ENCODE measurements at regions not wholly inside any gene's neighbourhood (a gene's known extent, or its start where the extent isn't known, plus 50 kb on each side); places are given as distances from the start of the nearest gene placed in this dataset.
"Not testable (repeated sequence)": the region's sequence is repeated elsewhere in the genome, so short reads cannot be mapped to it uniquely, and the experiment has no call there.

DNA sequence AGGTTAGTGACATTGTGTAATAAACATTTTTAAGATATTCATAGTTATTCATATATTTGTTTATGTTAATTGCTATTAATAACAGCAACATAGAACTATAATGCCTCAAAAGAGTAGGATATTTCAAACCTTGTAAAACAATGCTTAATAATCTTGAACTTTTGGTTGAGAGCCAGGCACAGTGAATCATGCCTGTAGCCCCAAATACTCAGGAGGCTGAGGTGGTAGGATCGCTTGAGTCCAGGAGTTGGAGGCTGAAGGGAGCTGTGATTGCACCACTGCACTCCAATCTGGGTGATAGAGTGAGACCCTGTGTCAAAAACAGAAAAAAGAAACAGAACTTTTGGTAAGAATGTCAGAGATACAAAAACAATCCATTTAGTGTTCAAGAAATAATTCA, 213.9 kb upstream of the SLITRK1 start:
- no peak for DNase-seq

DNA sequence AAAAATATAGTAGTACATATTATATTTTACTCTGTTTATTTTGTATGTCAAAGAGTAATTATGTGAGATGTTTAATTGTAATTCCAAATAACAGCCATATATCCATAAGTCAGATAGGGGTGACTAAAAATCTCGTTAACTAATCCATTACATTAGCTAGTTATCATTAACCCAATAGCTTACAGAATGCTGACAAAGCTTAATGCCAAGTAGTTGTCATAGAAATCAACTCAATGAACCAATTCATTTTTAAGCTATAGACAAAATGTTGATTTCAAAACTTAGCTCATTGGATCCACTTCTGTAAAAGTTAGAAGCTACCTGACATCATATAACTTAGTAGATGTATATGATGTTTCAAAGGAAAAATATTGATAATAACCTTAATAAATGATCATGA, 206.7 kb upstream of the SLITRK1 start:
- no peak for DNase-seq

DNA sequence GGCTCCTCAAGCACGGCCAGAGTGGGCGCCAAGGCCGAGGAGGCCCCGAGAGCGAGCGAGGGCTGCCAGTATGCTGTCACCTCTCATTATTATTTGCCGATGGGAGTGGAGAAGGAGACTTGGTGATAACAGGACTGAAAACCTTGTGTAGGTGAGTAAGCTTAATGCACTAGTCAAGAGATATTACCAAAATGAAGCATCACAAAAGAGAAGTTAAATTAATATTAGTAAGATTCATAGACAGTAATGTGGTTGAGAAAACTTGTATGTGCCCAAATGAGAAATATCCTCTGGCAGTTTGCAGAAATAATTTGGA, 204.5 kb upstream of the SLITRK1 start:
- DNase-seq: no peak

DNA sequence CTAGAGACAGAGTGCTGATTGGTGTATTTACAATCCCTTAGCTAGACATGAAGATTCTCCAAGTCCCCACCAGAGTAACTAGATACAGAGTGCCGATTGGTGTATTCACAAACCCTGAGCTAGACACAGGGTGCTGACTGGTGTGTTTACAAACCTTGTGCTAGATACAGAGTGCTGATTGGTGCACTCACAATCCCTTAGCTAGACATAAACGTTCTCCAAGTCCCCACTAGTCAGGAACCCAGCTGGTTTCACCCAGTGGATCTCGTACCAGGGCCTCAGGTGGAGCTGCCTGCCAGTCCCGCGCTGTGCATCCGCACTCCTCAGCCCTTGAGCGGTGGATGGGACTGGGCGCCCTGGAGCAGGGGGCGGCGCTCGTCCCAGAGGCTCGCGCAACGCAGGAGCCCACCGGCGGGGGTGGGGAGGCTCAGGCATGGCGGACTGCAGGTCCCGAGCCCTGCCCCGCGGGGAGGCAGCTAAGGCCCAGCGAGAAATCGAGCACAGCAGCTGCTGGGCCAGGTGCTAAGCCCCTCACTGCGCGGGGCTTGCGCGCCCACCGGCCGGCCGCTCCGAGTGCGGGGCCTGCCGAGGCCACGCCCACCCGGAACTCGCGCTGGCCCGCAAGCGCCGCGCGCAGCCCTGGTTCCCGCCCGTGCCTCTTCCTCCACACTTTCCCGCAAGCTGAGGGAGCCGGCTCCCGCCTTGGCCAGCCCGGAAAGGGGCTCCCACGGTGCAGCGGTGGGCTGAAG, 204.0 kb upstream of the SLITRK1 start:
- DNase-seq: not testable (repeated sequence)

DNA sequence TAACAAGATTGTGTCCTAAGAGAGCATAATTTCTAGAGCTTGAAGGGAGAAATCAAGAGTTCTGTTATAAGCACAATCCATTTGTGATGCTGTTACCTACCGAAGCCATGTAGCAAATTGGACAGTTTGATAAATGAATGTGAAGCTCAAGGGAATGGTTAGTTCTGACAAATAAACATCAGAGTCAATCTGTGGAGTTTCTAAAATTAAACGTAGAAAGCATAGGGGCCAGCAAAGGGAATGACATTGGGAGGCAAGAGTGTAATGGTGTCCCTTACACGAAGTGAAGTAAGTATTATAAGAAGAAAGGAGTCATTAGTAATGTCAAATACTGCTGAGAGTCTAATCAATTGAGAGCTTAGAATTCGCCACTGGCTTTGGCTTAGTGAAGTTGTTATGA, 200.2 kb upstream of the SLITRK1 start:
- no peak for DNase-seq

DNA sequence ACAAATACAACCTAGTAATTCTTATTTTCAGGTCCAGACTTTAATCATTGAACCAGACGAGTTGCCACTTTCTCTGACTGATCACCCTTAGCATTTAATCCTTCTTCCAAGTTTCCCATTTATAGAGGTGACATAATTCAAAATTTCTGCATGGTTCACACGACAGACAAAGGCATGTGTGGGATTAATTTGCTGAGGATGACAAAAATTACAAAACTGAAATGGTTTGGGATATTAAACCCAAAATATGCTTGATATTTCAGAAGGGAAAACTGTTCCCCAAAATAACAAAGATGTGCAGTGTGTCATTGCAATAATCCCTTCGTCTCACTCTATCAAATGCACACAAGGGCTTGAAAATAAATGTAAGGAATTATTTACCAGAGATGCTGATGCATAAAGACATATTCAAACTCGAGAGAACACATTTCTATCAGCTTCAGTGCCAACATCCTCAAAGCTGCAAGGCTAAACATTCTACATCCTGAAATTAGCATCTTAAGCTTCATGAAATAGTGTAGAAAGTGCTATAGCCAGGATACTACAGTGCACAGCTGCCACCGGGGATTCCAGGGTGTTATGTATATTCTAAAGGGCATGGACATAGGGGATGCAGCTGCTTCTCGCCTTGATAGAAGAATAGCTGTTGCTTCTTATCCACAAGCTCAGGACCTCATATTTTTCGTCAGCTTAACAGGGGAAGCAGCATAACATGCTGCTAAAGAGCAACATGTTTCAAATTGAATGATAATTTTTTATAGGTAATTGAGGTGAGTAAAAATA, 198.7 kb upstream of the SLITRK1 start:
- DNase-seq: no peak

DNA sequence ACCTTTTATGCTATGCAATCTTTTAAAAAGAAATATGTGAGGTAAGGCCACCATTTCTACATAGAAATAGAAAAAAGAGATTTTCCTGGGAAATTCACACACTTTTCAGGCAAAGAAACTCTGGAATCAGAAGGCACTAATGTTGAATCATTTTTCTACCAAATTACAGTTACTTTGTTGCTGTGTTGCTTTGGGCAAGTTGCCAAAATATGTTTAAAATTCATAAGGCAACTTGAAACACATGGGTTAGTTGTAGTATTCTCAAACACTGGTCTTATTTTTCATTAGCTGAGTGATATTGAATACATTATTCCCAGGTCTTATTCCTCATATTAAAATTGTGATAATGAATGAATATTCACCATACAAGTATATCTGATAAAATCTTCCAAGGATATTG, 195.0 kb upstream of the SLITRK1 start:
- DNase-seq: no peak

DNA sequence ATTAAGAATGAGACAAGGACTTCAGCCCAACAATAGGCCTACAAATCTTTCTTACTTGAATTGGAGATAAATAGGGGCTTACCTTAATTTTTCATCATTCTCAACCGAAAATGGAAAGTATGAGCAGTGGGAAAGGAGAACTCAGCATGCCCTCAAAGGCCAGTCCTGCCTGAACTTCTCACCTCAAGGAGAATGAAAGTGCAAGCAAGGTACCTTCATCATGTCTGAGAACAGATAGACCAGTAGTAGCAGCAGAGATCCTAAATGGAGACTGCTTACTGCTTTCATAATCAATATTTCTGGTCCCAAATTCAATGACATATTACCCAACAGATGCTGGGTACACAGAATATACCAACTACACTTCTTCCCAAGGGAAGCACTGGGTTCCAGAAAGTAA, 194.0 kb upstream of the SLITRK1 start:
- DNase-seq: no peak

DNA sequence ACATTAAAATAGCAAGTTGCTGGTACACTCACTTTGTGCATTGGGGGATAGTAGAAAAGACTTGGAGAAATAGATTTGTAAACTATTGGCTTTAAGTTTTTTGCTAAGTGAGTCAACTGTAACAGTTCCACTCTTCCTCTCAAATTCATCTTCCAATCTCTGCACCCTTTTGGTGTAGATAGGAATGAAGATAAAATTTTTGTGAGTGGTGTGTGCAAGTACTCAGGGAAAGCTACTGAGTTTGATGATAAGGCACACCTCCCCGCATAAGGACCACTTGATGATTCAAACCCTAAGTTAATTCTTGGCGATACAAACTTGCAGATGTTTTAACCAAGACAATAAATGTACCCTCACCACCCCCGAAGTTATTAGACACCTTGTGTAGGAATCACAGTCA, 168.3 kb upstream of the SLITRK1 start:
- no peak for DNase-seq

DNA sequence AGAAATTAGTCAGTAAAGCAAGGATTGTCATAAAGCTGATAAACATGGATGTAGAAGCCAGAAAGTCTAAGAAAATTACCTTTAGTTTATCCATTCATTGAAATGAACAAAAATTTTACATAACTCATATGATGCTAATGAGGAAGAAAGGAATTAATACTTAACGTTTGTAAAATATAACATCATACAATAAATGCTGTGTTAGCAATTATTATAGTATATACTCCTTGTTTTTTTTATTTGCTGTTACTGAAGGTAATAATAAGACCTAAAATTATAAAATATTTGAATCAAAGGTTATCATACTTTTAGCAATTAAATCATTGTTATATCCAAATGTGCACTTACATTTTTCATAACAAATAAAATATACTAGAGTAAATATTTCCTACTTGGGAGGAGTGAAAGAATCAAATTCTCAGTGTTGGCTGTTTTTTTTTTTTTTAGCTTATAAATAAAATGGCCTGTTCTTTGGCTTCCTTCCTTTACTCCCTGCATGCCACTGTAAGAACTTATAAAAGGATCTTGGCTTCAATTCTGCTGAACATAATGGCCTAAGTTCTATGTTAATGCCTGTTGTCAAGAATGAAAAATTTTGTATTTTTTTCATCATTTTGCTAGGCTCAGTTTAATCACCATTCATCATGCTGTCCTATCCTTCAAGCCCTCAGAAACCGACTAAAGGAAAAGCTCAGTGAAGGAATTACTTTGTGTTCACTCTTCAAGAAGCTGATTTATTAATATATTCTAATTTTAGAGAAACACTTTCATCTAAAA, 167.4 kb upstream of the SLITRK1 start:
- DNase-seq: no peak

DNA sequence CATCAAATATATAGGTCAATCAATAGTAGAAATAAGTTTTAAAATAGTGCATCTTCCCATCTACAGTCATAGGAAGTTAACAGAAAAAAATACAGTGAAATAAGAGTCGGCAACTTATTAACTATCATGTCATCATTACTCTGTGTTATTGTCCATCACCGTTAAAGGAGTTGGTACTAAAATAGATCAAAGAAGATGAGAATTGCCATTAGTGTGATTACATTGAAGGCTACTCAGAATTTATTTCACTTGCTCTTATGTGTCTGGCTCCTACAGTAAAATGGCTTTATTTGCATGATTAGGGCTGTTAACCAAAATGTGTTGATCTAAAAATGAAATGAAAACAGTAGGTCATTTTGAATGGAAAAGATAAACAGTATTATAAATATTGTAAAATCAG, 162.5 kb upstream of the SLITRK1 start:
- no peak for DNase-seq

DNA sequence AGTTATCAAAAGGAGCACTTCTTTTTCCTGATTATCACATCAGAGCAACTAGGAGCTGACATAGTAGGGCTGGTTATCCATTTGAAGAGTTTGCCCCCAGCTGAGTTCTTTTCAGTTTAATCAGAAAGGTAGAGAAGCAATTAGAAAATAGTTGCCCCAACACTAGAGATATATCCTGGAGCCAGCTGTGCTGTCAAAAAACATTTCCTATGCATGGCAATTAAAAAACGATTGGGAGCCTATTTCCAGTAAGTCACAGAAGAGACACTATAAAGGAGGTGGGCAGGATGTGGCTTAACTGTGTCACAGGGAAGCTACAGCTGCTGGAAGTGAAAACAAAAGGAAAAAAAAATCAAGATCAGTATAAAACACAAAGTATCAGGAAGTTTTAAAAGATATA, 155.7 kb upstream of the SLITRK1 start:
- DNase-seq: no peak

DNA sequence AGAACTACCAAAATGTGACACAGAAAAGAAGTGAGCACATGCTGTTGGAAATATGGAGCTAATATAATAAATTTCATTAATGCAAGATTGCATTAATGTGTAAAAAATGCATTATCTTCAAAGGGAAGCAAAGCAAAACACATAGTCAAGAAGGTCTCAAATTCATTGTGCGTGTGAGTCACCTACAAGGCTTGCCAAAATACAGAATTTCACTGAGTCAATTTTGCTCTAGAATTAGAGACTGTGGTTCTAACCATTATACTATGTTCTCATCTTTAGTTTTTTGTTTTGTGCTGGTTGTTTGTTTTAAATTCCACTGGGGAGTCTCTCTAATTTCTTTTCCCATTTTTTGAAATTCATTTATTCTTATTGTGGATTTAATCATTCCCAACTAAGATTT, 149.8 kb upstream of the SLITRK1 start:
- DNase-seq: no peak

DNA sequence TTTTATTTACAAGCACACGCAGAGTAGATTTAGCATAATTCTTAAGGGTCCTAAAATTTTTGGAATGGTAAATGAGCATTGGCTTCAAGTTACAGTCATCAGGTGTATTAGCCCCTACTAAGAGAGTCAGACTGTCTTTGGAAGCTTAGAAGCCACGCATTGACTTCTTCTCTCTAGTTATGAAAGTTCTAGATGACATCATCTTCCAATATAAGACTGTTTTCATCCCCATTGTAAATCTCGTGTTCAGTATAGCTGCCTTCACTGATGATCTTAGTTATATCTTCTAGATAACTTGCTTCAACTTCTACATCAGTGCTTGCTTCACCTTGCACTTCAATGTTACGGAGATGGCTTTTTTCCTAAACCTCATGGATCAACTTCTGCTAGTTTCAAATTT, 148.8 kb upstream of the SLITRK1 start:
- DNase-seq: no peak

DNA sequence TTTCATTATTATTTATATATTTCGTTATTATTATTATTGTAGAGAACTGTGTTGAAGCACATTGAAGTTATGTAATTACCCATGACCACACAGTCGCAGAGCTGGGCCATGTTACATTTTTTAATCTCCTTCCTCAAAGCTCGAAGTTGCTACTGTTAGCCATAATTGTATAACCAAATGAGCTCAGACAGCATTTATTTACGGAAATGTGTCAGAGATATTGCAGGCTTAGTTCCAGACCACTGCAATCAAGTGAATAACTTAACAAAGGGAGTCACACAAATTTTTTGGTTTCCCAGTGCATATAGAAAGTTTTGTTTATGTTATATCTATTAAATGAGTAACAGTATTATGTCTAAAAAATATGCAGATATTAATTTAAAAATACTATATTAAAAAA, 147.1 kb upstream of the SLITRK1 start:
- no peak for DNase-seq

DNA sequence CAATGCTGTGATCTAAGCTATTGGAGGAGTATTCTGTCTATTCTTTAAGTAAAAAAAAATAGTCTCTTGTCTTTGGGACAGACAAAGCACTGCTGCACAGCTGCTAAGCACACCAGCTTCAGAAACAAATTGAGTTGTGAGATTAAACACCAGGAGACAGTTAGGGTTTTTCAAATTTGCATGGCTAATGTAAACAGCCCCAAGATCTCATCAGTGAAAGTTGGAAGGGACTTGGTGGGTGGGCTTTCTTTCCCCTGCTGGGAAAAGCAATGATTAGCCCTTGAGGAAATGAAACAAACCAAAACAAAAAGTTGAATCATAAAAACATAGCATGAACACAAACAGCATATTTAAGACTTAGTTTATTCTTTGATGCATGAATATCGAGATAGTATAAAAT, 143.6 kb upstream of the SLITRK1 start:
- no peak for DNase-seq

DNA sequence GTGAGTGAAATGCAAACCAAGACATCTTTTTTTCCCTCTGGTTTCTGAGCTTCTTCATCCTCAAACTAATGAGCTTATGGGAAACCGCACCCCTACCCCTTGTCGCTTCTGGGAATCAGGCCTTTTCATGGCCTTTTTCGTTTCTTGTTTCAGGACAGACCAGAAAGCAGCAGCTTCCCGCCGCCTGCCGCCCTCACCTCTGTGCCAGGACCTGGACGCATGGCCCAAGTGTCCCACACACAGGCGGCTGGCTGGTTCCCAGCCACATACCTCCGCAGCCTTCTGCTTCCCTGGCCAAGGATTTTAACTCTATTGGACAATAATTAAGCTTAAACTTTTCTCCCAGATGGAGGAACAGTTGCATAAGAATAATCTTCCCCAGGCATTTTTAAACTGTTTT, 114.1 kb upstream of the SLITRK1 start:
- DNase-seq: no peak

DNA sequence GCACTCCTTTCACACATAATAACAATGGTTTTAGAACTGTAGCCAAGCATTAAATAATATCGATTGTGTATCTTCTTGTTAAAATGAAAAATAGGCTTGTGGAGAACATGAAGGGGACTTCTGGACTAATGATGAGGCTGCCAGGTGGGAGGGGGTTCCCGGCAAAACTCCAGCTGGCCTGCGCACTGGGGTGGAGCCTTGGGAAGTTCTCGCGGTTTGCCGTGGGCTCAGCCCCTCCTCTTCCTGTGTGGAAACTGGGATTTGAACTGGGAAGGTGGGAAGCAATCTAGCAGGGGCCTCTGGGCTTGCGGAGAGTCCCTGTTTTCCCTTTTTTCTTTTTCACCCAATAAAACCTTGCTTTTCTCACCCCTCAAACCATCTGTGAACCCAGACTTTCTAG, 113.7 kb upstream of the SLITRK1 start:
- DNase-seq: no peak

DNA sequence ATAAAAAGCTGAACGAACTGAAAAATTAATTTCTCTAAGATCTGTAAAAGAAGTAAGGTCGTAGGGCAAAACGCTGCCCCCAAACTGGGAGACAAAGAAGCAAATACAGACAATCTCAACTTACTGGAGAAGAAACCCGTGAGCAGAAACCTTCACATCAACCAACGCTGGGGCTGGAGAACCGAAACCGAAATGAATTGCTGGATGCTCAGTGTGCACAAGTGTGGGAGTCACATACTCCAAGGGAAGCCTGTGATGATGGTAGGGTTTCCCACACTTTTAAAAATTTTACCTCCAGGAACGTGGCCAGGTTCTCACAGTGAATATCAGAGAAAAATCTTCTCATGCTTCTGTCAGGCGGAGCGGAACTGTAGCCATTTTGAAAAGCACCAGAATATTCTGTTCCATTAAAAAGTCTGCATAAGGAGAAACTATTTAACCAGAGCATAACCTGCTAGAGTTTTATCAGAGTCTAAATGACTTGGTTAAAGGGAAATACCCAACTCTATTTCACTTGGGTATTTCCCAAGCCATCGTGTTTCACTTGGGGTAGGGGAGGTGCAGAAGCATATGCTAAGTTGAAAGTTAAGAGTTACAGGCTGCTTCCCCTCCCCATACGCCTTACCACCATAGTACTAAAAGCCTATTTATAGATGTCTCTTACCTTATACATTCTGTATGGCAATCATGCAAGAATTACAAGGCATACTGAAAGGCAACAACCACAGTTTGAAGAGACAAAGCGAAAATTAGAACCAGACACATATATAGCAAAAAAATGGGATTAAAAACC, 110.5 kb upstream of the SLITRK1 start:
- no peak for DNase-seq

DNA sequence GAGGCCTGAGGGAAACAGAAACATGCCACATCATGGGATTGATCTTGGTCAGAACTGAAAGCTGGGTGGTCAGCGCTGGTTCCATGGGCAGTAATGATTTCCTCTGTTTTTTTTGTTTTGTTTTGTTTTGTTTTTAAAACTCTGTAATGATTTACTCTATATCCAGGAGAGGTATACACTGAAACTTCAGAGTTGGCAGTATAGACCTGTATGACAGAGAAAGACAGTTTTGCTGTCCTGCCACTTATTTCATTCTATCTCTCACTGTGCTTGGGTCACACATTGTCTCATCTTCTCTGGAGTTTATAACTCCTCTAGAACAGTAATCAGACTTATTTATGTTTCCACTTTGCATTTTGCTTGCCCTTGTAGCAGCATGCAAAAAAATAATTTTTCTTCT, 105.1 kb upstream of the SLITRK1 start:
- DNase-seq: no peak

DNA sequence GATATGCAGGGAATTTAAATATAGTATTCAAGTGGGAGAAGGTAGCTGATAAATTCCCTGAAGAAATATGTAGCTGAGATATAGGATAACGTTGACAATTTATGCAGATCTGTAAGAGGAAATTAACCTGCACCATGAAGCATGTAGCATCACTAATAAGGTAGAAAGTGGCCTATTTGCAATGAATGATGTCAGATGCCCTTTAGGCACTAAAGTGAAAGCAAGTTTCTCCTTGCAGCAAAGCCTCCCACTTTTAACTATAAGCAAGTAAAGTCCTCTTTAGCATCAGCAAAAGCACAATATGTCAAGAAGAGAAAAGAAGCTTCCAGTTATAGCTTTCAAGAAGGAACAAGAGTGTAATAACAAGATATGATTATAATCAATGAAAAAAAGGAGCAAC, 102.5 kb upstream of the SLITRK1 start:
- DNase-seq: no peak

DNA sequence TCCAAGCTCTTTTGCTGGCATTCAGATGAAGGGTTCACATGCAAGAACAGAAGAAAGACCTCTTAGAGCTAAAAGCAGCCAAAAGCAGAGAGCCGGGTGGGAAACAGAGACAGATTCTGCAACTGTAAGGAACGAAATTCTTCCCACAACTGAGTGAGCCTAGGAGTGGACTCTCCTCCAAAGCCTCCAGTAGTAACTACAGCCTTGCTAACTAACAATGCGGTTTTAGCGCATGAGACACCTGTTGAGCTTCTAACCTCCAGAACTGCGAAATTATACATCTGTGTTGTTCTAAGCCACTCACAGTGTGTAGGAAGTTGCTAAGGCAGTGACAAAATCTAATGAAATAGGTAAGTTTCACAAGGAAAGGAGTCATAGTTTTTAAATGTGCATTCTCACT, 98.1 kb upstream of the SLITRK1 start:
- DNase-seq: no peak

DNA sequence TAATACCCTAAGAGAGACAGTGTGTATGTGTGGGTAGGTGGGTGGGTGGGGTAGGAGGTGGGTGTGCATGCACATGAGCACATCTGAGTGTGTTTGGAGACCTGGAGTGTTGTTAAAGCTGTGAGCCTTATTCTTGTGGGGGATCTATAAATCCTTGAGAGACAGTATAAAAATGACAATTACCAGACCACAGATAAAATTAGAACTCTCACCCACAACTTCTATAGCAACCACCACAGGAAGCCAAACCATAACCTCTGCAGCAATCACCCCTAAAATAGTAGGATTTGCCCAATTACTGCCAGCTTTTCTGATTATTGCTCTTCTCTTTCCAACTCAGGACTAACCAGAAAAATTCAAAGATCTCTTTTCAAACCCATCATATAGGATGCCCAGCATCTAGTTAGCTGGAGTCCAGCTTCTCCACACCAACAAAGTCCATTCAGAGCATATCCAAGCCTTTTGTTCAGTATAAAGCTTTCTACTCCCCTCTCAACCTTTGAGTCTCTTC, 93.4 kb upstream of the SLITRK1 start:
- no peak for DNase-seq

Data from activated CD4-positive, alpha-beta T cell treated with anti-CD3 and anti-CD28 coated beads, Interleukin-2, amount 50 U/mL, for 1 hour (primary cell).